ENCODE measurements at regions not wholly inside any gene's neighbourhood (a gene's known extent, or its start where the extent isn't known, plus 50 kb on each side); places are given as distances from the start of the nearest gene placed in this dataset.

DNA sequence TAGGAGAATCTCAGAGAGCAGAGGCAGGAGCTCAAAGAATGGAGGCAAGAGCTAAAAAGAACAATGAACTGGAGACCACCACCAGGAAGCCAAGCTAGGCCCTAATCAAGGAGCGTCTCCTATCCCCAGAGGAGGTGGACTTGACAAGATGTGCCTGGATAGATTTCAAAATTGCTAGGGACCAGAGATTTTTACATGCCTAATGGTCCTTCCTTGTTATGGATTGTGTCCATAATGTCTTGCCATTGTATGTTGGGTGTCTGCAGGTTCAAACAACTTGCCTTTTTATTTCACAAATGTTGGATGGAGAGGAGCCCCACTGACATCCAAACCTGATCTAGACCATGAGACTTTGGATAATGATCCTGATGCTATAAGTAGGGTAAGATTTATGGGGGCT is 88.2 kb upstream of the TP53I11 start:
- no peak for TF ChIP-seq CTCF (IDR thresholded peaks at IDR 0.05; ENCODE audit: insufficient read depth, low read length, severe bottlenecking)
- H3K36me3 ChIP-seq (ENCODE audit: control insufficient read depth, insufficient read depth, low read length) = no peaks in the 10 kb centered on the region
- H3K27me3 ChIP-seq (ENCODE audit: control insufficient read depth, insufficient read depth, low read length) = no peaks in the 10 kb centered on the region
- no peak overlapping the region for H3K4me3 ChIP-seq (ENCODE audit: low read depth, low read length)
- no peak for DNase-seq (ENCODE audit: low read depth)
- no peak for FAIRE-seq

DNA sequence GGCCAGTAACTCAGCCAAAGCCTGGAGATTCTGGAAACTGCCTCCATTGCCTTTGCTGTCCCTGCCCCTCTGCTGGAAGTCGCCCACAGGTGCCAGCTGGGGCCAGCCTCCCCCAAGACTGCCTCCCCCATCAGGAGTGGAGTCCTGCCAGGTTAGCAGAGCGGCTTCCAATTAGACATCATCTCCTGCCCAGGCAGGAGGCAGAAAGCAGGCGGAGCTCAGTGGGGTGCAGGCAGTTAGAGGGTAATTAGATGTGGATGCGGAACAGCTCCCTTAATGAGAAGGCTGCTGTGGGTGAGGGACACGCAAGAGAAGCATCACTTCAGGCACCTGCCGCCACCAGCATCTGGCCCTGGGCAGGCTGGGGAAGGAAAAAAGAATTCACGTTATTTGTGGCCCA is 90.9 kb upstream of the TP53I11 start:
- FAIRE-seq = no peak
- no peak for DNase-seq (ENCODE audit: low read depth)
- H3K4me3 ChIP-seq (ENCODE audit: low read depth, low read length) = no peak overlapping the region
- H3K36me3 ChIP-seq (ENCODE audit: control insufficient read depth, insufficient read depth, low read length) = no peaks in the 10 kb centered on the region
- H3K27me3 ChIP-seq (ENCODE audit: control insufficient read depth, insufficient read depth, low read length) = no peaks in the 10 kb centered on the region
- no peak for TF ChIP-seq CTCF (IDR thresholded peaks at IDR 0.05; ENCODE audit: insufficient read depth, low read length, severe bottlenecking)

- no peaks in the 10 kb centered on the region for H3K27me3 ChIP-seq (ENCODE audit: control insufficient read depth, insufficient read depth, low read length)
- TF ChIP-seq CTCF (IDR thresholded peaks at IDR 0.05; ENCODE audit: insufficient read depth, low read length, severe bottlenecking) = no peak
- FAIRE-seq = no peak
- no peaks in the 10 kb centered on the region for H3K36me3 ChIP-seq (ENCODE audit: control insufficient read depth, insufficient read depth, low read length)
- peak; percentile 59 for DNase-seq (ENCODE audit: low read depth)
- H3K4me3 ChIP-seq (ENCODE audit: low read depth, low read length) = no peak overlapping the region
Measured at GRCh38 chr11:45042560-45042959, 91.9 kb upstream of the TP53I11 start.

GRCh38 chr11:45043755-45044475 is 93.2 kb upstream of the TP53I11 start:
- Histone ChIP-seq H3K27me3 (ENCODE audit: control insufficient read depth, insufficient read depth, low read length) (no peaks in the 10 kb centered on the region), H3K36me3 (ENCODE audit: control insufficient read depth, insufficient read depth, low read length) (no peaks in the 10 kb centered on the region), H3K4me3 (ENCODE audit: low read depth, low read length) (no peak overlapping the region)
- no peak for TF ChIP-seq CTCF (IDR thresholded peaks at IDR 0.05; ENCODE audit: insufficient read depth, low read length, severe bottlenecking)
- DNase-seq (ENCODE audit: low read depth) (no peak), FAIRE-seq (peak; percentile 76)

- FAIRE-seq = no peak
- TF ChIP-seq CTCF (IDR thresholded peaks at IDR 0.05; ENCODE audit: insufficient read depth, low read length, severe bottlenecking) = no peak
- no peak overlapping the region for H3K4me3 ChIP-seq (ENCODE audit: low read depth, low read length)
- no peaks in the 10 kb centered on the region for H3K27me3 ChIP-seq (ENCODE audit: control insufficient read depth, insufficient read depth, low read length)
- no peaks in the 10 kb centered on the region for H3K36me3 ChIP-seq (ENCODE audit: control insufficient read depth, insufficient read depth, low read length)
- DNase-seq (ENCODE audit: low read depth) = peak; percentile 82
Measured at GRCh38 chr11:45045683-45046471, 95.2 kb upstream of the TP53I11 start.
